Caki2 (cell line): ENCODE measurements at regions not wholly inside any gene's neighbourhood (a gene's known extent, or its start where the extent isn't known, plus 50 kb on each side); places are given as distances from the start of the nearest gene placed in this dataset.
A peak's percentile ranks its signal among the peaks of the same experiment; 100 is the strongest.

Experiments
- DNase-seq: peaks from one replicate; pipeline ENCODE4 v3.0.0-alpha.2; 2015; ENCODE audit warnings: low read depth
- in situ Hi-C: cut with HindIII; loops from 2 replicates; pipeline ENCODE4 v1.10.0; 2016; ENCODE audit warnings: low sequenced_read_pairs, low pct_unique_long_range_greater_than_20kb, mixed read lengths

- in situ Hi-C loops, result no loop called here
- DNase-seq, result no peak
These were observed 392.3 kb downstream of the CENPC start for GRCh38 chr4:67152976-67153375.

DNA sequence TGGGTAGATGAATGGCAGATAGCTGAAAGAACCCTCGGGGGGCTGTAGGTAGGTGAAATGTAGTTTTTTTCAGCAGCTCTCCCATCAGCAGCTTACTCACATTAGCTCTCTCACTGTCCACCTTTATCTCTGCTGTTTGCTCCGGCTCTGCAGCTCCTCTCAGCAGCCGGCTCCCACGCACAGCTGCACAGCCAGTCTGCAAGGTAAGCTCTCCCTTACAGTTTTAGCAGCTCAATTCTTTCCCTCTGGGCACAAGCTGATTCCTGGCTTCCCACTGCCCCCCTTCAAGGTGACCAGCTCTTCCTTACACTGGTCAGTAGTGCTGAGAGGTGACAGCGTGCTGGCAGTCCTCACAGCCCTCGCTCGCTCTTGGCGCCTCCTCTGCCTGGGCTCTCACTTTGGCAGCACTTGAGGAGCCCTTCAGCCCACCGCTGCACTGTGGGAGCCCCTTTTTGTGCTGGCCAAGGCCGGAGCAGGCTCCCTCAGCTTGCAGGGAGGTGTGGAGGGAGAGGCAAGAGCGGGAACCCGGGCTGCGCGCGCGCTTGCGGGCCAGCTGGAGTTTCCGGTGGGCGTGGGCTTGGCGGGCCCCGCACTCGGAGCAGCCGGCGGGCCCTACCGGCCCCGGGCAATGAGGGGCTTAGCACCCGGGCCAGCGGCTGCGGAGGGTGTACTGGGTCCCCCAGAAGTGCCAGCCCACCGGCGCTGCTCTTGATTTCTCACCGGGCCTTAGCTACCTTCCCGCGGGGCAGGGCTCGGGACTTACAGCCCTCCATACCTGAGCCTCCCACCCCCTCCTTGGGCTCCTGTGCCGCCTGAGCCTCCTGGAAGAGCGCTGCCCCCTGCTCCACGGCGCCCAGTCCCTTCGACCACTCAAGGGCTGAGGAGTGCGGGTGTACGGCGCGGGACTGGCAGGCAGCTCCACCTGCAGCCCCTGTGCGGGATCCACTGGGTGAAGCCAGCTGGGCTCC, 393.6 kb downstream of the CENPC start:
- DNase-seq, result no peak
- in situ Hi-C loops, result no loop called here

- no peak for DNase-seq
- in situ Hi-C loops, result no loop called here
These were observed 403.7 kb downstream of the CENPC start for GRCh38 chr4:67141586-67141985.

DNA sequence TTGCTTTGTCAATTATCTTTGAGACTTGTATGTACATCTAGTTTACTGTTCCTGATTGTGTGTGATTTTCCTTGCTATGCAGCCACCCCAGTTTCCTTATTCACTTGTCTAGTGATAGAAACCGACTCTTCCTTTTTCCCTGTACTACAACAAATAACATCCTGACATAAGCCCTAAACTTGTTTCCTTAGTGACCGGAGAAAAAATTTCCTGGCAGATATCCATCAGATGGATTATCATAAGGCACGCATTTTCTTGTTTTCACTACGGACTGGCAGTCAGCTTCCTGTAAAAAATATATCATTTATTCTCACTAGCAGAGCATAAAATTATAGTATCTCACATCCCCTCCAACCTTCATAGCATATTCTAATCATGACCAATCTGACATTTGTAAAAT, 410.7 kb downstream of the CENPC start:
- DNase-seq, result no peak
- in situ Hi-C loops, result no loop called here

GRCh38 chr4:67133162-67133561, 412.1 kb downstream of the CENPC start:
- no peak for DNase-seq
- in situ Hi-C loops, result no loop called here

DNA sequence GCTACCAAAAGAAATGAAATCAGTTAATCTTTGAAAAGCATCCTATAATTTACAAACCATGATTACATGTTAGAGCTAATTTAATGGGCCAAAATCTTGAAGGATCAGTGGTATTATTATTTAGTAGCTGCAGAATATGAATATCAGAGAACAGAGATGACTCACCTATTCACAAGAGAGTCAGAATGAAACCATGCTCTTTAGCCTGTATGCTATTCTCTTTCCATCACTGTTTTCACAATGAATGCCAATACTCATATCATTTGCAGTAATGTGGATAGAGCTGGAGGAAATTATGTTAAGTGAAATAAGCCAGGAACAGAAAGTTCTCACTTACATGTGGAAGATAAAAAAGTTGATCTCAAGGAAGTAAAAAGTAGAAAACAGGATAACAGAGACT, 414.1 kb downstream of the CENPC start:
- in situ Hi-C loops, result no loop called here
- no peak for DNase-seq

DNA sequence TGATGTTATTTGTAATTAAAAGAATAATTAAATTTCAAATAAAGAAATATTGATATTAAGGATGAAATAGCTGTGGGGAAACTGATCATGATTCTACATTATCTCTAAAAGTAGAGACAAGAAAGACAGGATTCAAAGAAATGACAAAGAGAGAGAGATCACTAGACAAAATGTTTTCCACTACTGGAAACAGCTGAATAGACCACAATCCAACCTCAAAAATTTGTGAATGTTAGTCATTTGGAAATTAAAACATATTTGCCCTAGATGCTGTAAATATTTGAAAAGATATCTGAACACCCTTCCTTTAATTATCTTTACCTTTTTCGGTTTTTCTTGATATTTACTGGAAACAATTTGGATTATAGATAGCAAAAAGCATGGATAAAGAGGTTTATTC, 414.9 kb downstream of the CENPC start:
- in situ Hi-C loops, result no loop called here
- no peak for DNase-seq

- in situ Hi-C loops, result no loop called here
- peak; percentile 7 for DNase-seq
These were observed 418.7 kb downstream of the CENPC start for GRCh38 chr4:67126570-67126969.

DNA sequence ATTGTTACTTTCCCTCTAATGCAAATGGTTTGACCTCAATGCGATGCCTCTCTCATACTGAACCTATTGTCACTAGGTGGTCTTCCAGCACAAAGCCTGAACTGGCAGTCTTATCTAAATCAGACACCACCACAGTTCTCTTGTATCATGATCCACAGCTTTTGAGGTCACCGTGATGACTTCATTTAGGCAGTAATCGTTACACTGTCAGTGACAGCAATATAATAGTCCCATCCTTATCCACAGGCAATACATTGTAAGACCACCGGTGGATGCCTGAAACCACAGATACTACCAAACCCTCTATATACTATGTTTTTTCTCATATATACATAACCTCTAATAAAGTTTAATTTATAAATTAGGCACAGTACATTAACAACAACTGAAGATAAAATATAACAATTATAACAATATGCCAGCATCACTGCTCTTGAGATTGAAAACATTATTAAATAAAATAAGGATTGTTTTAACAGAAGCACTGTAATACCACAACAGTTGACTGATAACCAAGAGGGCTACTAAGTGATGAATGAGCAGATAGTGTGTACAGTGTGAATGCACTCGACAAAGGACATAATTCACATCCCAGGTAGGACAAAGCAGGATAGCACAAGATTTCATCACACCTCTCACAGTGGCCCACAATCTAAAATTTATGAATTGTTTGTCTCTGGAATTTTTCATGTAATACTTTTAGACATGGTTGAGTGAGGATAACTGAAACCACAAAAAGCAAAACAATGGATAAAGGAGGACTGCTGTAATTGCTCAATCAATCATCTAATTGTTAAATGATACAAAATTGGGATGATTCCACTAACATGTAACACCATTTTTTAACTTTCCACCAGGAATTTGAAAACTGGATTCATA, 419.4 kb downstream of the CENPC start:
- in situ Hi-C loops, result no loop called here
- DNase-seq, result peak; percentile 22

- in situ Hi-C loops, result no loop called here
- no peak for DNase-seq
These were observed 420.6 kb downstream of the CENPC start for GRCh38 chr4:67124716-67125115.

- in situ Hi-C loops, result no loop called here
- peak; percentile 12 for DNase-seq
These were observed 423.3 kb downstream of the CENPC start for GRCh38 chr4:67122029-67122428.

DNA sequence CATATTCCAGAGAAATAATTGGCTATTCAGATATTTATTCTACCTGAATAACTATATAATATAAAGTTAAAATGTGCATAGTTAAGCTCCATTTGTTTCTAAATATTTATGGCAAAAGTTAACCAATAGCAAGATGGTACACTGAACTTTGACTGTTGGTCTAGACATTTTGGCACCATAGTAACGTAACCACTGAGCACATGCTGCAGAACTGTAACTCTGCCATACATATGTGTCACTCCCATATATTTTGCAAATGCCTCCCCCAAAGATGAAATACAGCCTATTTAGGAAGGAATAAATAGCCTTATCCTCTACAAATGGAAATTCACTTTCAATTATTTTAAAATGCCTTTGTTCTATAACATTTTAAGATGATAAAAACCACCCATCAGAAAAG, 424.9 kb downstream of the CENPC start:
- in situ Hi-C loops, result no loop called here

DNA sequence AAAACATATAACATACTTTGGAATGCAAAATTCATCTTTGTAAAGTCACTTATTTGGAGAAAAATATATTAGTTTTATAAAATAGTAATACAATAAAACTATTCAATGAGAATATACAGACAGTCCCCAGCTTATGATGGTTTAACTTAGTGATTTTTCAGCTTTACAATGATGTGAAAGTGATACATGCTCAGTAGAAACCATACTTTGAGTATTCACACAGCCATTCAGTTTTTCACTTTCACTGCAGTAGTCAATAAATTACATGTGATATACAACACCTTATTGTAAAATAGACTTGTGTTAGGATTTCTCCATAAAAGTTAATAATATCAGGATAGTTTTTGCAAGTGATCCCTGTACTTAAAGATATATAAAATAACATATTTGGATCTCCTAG, 436.0 kb downstream of the CENPC start:
- DNase-seq, result no peak
- in situ Hi-C loops, result no loop called here

More for the DNA sequence above, 424.9 kb downstream of the CENPC start:
- no peak for DNase-seq

- DNase-seq, result peak; percentile 33
These were observed 438.3 kb downstream of the CENPC start for GRCh38 chr4:67106861-67107460.

DNA sequence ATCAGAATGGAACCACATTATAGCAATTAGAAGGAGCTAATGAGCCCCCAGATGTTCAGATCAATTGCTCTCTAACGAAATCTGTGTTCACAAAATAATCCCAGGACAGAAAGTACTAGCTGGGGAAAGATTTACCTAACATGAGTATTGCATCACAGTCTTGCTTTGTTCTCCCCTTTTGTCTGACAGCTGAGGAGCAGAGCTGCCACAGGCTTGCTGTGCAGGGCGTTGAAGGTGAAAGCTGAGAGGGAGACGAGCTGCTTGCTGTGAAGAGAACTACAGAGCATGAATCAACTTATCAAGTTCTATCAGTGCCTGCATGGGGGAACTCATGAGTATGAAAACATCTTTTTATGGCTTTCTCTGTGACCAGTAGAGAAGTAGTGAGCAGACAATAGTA, 441.2 kb downstream of the CENPC start:
- DNase-seq, result no peak
- in situ Hi-C loops, result no loop called here

More at GRCh38 chr4:67106861-67107460, 438.3 kb downstream of the CENPC start:
- in situ Hi-C loops, result no loop called here

GRCh38 chr4:67103001-67103747, 442.1 kb downstream of the CENPC start:
- in situ Hi-C loops, result no loop called here
- DNase-seq, result no peak

DNA sequence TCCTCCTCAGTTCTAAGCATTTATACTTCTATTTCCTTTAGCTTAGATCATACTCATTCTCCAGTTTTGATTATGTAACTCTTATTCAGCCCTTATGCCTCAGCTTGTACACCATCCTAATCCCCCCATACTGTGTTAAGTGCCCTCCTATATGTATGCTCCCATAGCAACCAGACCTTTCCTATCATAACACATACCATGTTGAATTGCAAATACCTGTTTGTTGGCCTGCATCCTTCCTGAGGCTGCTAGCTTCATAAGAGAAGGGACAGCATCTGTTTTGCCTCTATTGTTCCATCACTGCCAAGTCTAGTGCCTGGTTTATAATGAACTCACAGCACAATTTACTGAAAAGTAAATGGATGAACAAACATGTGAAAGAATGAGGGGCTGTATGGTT, 443.7 kb downstream of the CENPC start:
- DNase-seq, result no peak
- in situ Hi-C loops, result no loop called here

GRCh38 chr4:67092351-67092750, 453.0 kb downstream of the CENPC start:
- in situ Hi-C loops, result no loop called here
- no peak for DNase-seq
